IPS-NIHi7 (cell line): ENCODE measurements at regions not wholly inside any gene's neighbourhood (a gene's known extent, or its start where the extent isn't known, plus 50 kb on each side); places are given as distances from the start of the nearest gene placed in this dataset.

ENCODE experiments used
- DNase-seq: peaks from one replicate; pipeline ENCODE4 v3.0.0; 2012; ENCODE audit warnings: mixed read lengths; ENCODE audit errors: extremely low spot score

DNA sequence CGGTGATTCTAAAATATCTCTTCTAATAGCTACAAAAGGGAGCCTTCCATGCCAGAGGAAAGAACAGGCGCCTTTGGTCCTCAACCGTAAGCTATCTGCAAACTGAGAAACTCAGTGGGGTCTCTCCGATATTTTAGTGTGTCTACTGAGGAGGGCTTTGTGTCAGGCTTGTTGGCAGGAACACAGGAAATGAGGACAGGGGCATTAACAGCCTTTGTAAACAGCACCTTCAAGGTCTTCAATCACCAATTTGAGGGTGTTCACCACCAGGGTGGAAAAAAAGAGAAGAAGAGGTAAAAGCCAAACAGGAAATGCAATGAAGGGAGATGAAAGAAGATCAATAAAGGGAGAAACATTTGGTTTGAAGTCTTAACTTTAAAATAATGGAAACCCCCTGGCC, 580.1 kb upstream of the SALL1 start:
- DNase-seq: no peak

DNA sequence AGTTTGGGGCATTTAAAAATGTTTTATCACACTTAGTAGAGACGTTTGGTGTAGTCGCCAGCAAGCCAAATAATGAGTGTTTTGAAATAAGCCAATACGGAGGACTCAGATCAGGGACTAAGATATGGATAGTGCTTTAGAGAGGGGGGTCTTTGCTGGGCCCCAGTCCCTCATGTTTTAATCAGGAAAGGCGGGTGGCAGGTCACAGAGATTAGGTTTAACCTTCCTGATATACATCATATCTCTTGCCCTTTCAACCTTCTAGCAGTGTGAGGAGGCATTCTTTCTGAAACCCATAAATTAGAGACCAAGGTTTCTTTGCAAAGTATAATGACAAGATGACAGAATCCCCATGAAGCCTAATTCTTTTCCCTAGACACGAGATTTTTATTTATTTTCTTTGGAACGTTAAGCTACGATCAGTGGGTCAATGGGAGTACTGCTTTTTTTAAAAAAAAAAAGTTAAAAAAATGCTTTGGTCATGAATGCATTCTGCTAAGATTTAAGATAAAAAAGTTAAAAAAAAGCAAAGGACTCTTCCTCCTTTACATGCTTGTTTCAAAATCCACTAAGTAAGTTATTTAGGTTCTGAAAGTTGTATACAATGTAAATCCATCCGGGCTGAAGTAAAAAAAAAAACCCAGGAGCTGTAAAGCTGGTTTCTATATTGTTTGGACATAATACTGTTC, 572.1 kb upstream of the SALL1 start:
- no peak for DNase-seq

DNA sequence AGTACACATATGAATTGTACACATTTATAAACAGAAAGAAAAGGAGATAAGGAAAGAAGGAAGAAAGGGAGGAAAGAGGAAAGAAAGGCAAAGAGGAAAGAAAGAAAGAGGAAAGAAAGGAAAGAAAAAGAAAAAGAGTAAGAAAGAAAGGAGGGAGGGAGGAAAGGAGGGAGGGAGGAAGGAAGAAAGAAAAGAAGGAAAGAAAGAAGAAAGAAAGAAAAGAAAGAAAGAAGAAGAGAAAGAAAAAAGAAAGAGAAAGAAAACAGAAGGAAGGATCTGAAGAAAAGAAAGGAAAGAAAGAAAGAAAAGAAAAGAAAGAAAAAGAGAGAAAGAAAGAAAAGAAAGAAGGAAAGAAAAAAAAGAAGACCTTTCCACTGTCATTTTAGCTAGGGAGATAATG, 571.4 kb upstream of the SALL1 start:
- DNase-seq: no peak

DNA sequence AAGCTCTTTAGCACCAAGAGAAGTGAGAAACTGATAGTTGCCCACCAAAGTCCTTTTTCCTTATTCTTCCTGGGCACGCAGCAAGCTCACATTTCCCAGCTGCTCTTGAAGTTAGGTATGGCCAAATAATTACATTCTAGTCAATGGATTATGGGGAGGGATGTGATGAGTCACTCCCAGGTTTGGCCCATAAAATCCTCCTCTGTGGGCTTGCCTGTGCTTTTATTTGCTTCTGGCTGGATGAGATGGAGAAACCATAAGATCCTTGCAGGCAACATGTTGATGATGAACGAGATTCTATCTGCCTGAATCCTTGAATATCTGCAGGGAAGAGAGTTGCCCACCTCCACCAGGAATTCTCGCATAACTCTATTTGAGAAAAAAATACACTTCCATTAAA, 568.3 kb upstream of the SALL1 start:
- no peak for DNase-seq

DNA sequence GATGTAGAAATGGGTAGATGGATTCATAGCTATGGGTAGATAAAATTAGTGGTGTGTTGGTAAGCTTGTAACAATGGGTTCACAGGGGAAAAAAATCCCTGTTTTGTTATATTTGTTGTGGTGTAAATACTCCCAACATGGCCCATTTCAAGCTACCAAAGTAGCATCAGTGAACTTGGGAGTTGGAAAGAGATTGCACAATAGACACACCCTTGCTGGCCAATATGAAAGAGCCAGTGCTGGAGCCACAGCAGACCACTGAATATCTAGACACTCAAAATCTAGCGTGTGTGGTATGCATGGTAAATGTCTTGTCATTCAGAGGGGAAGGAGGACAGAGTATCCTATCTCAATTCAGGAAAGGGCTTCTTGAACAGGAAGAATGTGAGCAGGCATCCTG, 565.1 kb upstream of the SALL1 start:
- no peak for DNase-seq

DNA sequence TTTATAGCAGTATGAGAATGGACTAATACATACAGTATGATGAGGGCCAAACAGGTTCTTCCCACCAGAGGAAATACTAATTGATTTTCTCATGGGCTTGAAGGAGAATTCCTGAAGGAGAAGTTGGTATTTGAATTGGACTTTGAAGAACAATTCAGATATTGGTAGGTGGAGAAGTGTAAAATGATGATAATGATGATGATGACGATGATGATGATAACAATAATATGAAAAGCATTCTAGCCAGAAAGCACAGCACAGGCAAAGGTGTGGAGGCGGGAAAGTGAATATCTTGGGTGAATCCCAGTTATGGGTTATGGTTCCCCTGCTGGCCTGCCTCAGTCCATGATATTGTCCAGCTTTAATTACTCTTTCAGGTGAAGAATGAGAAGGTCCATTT, 562.4 kb upstream of the SALL1 start:
- DNase-seq: no peak

DNA sequence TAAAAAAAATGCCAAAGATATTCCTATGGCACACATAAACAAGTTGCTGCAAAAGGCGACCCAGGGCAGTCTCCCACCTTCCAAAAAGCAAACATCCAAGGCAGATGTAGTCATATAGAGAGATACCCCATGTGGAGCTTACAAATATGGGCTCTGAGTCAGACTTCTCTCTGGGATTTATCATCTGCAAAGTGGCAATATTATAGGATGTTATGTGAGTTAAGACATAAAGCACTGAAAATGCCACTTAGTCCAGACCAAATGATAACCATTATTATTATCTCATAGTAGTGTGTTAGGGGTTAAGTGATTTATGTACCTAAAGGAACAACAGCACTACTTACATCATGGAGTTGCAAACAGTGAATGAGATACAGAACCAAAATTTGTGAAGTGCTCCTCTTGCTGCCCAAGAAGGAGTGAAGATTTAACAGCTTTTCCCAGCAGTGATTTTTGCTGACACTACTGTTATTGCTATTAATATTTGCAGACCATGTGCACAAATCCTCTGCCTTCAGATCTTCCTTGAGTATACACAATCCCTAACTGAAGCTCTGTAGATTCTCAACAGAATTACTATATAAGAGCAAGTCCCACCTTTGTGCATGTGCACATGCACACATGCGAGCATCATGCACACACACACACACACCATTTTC, 560.0 kb upstream of the SALL1 start:
- DNase-seq: no peak

DNA sequence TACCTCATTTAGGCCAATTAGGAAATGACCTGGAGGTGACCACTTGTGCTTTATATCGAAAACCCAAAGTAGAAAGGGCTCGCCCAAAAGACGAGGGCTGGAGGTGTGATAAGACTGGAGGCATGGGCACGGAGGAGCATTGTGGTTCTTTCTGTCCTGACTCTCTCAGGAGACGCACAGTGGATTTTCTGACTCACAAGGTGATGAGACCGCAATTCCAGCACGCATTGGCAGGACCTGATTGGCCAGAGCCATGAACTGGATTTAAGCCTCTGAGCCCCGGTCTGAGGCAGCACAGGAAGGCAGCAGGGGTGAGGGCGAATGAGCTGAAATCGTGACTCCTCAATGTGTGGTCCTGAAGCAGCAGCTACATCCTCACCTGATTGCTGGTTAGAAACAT, 559.1 kb upstream of the SALL1 start:
- DNase-seq: no peak

DNA sequence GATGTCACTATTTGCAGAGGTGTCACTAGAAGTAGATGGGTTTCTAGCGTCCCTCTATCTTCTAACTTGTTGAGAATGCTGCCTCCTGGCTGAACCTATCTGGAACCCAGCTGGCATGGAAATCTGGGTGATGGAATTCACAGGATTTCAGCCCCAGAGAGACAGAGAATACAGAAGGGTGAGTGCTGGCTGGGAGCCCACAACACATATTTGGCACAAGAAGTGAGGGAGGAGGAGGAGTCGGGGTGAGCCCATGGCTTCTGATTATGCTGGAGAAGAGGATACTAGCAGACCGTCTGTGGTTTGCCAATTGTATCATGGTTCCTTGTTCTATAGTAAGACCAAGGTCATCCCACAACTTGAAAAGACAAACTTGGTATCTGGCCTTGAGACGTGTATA, 557.8 kb upstream of the SALL1 start:
- DNase-seq: no peak

DNA sequence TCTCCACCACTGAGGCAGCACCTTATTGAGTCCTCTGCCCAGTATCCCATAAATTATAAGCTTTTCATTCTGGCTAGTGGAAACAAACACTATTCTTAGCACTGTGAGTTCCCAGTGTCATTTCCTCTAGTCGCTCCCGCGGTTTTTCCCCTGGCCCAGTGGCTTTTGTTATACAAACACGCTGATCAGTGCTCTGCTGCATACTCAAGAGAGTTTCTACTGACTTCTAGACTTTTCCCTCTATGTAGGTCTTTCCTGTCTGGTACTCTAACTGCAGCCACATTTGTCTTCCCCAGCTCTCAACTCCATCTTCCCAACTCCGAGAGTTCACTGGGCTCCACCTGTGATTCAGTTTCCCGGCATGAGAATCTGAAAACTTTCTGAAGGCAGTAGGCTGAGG, 556.6 kb upstream of the SALL1 start:
- no peak for DNase-seq

DNA sequence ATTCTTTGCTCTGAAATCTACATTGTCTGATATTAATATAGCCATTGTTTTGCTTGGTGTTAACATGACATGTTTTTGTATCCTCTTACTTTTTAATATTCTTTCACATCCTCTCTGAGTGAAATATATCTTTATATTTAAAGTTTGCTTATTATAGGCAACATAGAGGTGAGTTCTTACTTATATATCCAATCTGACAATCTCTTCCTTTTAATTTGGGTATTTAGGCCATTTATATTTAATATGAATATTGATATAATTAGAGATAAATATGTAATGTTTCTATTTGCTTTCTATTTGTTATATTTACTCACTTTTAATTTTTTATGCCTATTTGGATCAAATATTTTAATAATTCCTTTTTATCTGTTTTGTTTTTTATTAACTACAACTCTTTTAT, 554.1 kb upstream of the SALL1 start:
- DNase-seq: no peak

DNA sequence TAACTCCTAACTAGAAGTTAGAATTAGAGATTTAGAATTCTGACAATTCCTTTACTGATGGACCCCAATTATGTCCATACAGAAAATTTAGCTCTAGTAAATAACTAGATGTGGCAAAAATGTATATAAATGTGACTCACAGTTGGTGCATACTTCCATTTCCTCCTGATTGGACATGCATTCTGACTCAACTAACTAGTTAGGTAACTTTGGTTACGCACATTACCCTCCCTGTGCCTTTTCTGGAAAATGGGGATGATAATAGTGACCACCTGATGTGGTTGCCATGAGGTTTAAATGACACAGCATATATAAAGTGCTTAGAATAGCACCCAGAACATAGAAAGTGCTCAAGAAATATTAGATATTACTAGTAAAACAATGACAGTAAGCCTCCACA, 550.0 kb upstream of the SALL1 start:
- DNase-seq: no peak

DNA sequence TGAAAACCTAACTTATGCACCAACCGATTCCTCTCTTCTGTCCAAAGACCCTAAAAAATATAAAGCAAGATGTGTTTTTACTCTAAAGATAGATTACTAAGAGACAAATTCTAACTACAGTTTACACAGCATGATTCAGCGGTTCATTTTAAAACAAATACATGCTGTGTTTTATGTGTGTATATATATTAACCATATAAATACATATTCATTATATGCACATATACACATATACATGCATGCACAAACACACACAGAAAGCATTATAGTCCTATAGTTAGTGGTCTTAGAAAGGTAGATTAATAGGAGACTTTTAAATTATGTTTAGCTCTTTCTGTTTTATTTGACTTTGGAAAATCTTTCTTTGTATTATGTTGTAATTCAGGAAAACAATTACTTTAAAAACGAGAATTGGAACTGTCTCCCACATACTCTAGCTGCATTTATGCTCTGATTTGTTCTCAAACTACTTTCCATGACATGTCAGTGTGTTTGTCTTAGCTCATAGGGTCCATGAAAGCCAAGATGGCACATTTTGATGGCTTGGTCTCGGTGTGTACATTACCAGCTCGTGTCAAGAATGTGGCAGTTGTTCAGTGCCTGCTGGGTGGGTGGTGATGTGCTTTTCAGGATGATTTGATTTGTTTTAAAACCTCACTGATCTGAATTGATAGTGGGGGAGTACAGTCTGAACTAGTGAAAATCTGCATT, 548.8 kb upstream of the SALL1 start:
- no peak for DNase-seq

DNA sequence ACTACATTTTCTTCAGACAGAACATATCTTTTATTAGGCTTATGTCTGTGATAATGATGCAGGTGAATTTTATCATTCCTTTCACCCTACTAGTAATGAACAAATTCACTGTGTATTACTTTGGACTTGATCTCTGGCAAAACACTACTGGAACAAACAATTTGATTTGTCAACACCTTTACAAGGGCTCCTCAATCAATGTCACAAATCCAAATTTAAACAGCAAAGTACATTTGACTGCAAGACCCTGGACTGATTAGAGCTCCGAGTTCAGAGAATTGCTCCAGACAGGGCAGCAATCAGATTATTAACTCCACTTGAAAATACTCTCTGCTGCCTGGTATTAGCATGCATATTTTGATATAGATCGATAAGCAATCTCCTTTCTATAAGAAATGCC, 547.6 kb upstream of the SALL1 start:
- DNase-seq: no peak

DNA sequence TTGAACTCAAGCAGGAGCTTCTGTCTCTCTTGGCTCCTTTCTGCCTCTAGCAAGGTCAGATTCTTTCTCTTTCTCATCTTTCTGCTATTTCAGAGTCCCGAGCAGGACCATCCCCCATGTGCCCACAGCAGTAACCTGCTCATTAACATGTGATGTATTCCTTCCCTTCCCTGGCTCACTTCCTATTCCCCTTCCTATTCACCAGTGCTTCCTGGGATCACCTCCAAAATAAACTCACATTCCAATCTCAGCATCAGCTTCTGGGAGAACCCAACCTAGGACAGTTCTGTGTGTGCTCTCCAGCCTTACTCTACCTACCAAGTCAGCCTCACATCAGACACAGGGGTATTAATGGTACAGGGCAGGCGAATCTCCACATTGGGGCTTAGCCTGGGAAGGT, 546.4 kb upstream of the SALL1 start:
- DNase-seq: no peak

DNA sequence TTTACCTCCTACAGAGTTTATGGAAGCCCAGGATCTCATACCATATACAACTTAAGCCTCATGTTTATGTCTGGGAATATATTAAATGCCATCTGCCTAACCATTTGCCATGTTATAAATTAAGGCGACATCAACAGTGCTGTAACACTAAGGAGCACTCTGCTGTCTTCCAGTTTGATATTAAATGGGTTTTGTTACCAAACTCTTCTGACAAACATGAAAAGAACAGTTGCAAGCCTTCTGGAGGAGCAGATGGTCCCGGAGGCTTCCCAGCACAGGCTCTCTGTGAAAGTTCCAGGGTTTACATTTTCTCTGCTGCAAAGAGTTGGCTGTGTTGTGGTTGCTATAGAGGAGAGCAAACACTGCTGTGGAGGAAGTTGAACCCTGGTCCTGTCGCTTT, 545.3 kb upstream of the SALL1 start:
- DNase-seq: no peak

DNA sequence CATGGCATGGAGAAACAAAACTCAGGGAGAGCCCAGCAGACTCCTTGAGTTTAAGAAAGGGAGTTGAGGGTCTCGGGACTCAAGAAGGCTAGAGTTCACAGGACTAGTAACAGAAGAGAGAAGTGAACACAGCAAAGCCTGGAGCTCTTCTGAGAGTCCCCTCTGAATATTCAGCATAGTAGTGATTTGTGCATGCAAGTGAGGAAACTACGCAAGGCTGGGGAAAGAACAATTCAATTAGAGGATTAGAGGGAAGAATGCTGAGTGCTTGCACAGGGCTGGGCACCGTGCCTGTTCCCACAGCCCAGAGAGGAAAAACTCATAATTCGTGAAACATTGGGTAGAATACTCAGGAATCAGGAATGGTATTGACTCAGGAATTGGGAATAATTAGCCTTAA, 540.0 kb upstream of the SALL1 start:
- DNase-seq: no peak

DNA sequence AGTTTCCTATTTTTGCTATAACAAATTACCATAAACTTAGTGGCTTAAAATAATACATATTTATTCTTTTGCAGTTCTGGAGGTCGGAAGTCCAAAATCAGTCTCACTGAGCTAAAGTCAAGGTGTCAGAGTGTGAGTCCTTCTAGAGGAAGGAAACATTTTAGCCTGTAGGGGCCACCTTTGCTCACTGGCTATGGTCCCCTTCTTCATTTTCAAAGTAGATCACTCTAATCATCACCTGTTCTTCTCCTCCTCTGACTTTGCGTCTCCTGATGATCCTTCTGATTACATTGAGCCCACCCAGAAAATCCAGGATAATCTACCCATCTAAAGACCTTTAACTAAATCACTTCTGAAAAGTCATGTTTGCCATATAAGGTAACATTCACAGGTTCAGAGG, 534.4 kb upstream of the SALL1 start:
- no peak for DNase-seq

DNA sequence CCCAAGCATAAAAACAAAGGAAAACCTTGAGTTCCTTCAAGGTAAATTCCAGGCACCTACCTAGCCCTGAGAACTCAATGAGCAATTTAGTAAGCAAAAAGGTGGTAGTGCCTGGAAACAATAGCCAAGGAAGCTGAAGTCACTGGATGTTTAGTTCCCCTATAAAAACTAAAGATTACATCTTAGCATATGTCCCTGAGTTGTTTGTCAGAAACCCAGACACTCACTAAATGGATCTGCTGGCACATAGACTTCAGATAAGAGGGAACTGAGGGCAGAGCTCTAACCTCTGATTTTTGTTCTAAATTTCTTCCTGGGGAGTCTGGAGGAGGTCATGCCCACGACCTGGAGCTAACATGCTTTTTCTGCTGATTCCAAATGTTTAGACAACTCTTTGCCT, 532.8 kb upstream of the SALL1 start:
- DNase-seq: no peak

DNA sequence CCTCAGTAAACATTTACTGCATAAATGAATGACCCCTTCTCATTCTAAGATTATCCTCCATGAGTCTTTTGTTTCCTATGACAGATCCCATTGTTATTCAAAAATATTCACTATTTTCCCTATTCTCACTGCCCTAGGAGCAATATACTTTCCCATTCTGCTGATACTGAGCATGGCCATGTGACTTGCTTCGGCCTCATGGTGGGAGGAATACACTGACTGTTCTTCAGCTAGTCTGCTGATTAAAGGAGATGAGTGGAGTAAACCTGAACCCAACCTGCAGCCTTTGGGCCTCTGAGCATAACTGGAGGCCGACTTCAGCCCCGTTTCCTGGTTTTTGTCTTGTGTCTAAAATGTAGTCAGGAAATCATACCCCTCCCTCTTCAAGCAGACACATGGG, 531.8 kb upstream of the SALL1 start:
- DNase-seq: peak; percentile 28

DNA sequence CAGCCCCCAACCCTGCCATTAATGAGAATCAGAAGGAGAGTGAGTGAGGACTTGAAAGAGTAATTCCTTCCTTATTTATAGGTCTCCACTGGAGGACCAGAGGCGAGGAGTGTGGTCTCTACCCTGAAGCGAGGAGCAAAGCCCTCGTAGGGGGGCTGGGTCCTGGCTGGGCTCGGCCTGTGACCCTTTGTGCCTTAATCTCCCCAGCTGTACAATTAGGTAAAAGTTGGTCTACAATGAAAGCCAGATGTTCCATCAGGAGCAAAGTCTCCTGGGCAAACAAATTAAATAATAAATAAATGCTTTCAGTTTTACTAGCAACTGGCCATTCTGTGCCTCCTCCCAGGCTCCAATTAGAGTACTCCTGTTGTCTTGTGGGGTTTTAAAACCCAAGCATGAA, 523.5 kb upstream of the SALL1 start:
- no peak for DNase-seq

DNA sequence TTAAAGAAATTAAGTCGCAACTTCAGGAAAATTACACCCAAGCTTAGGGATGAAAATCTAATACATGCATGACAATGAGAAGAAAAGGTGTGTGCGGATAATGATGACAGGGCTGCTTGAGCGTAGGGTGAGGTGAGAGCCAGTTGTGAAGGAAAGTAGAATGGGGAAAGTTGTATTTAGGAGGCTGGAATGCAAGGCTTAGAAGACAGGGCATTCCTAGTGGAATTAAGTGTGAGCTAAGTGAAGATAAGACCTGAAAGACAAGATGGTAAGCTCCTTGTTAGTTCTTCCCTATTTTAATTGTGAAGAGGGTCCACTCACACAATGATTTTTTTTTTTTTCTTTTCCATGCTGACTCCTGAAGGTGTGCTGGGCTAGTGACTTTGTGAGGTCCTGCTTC, 519.5 kb upstream of the SALL1 start:
- no peak for DNase-seq

DNA sequence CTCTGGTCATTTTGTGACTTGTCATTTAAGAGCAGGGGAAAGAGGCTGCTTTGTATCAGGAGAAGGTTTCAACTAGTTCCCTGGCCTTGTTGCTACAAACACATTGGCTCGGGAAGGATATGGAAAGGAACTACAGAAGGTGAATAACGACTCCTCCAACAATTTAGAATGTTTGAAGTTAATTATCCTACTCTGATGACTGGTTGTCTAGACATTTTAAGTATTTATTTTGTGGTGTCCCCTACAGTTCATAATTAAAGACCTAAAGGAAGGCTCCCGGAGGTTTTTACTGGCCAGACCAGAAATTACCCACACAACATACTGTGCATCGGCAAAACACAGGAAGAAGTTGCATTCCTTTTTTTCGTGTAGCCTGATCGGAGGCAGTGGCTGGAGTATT, 515.8 kb upstream of the SALL1 start:
- DNase-seq: no peak
